Sigmoid colon (tissue), 6 donors: ENCODE measurements at regions not wholly inside any gene's neighbourhood (a gene's known extent, or its start where the extent isn't known, plus 50 kb on each side); places are given as distances from the start of the nearest gene placed in this dataset.

Experiments used
- DNase-seq: peaks from one replicate; pipeline ENCODE4 v3.0.0-alpha.2; 2019
- H3K27ac ChIP-seq, 4 donors: fragments of 200-600 bp; sonication (generic); one replicate each; pipeline ENCODE4 v1.5.1; 2016 to 2019; ENCODE audit warnings: mild to moderate bottlenecking in 1 of 4
- H3K27me3 ChIP-seq, 3 donors: fragments of 200-600 bp; sonication (generic); one replicate each; pipeline ENCODE4 v1.5.1; 2019; ENCODE audit warnings: mild to moderate bottlenecking in 1 of 3
- H3K36me3 ChIP-seq, 4 donors: fragments of 200-600 bp; sonication (generic); one replicate each; pipeline ENCODE4 v1.5.1; 2016 to 2019
- H3K4me1 ChIP-seq, 4 donors: fragments of 200-600 bp; sonication (generic); one replicate each; pipeline ENCODE4 v1.5.1; 2017 to 2019
- H3K4me3 ChIP-seq, 4 donors: fragments of 200-600 bp; sonication (generic); one replicate each; pipeline ENCODE4 v1.5.1; 2017 to 2019; ENCODE audit warnings: mild to moderate bottlenecking in 2 of 4, moderate library complexity in 1 of 4
- H3K9me3 ChIP-seq, 4 donors: fragments of 200-600 bp in 3 of 4; sonication (generic) in 3 of 4; one replicate each; pipeline versions ENCODE4 v1.5.1 to v1.6.1; 2013 to 2019
- CTCF ChIP-seq, 4 experiments: fragments of 450-650 bp in 3 of 4; fragments of 200-600 bp in 1 of 4; IDR thresholded peaks; one replicate each; pipeline ENCODE4 v1.5.1; 2016 to 2019; ENCODE audit warnings: antibody characterized with exemption in 4 of 4, mild to moderate bottlenecking in 3 of 4, moderate library complexity in 2 of 4
- EP300 ChIP-seq, 4 donors: sonication (generic); formaldehyde crosslinking; IDR thresholded peaks; one replicate each; pipeline ENCODE4 v1.6.1; 2017; ENCODE audit warnings: antibody characterized with exemption in 4 of 4
- POLR2A ChIP-seq, 2 donors: fragments of 450-650 bp; IDR thresholded peaks; one replicate each; pipeline ENCODE4 v1.6.1; 2016; ENCODE audit warnings: antibody characterized with exemption in 2 of 2, mild to moderate bottlenecking in 2 of 2, moderate library complexity in 2 of 2
- POLR2AphosphoS5 ChIP-seq, 4 donors: sonication (generic); formaldehyde crosslinking; IDR thresholded peaks; one replicate each; pipeline ENCODE4 v1.6.1; 2017; ENCODE audit warnings: antibody characterized with exemption in 4 of 4
- WGBS, 2 donors: extraction: QIAGEN DNeasy Blood & Tissue Kit; methylation state at CpG; one replicate each; pipeline ENCODE4 v1.1.7; 2013; 5-methylcytosine and 5-hydroxymethylcytosine counted together
- intact Hi-C: fragments of 100-400 bp; cut with DNase I; formaldehyde crosslinking; loops from one replicate; pipeline ENCODE4 v1.15.1; 2023
- donor health status: healthy with polysubstance abuse.
- donor health status: healthy.

GRCh38 chr5:144659634-144660227, 489.1 kb downstream of the KCTD16 start:
- intact Hi-C loops: no loop called here
- no peaks in the 10 kb centered on the region for H3K4me1 ChIP-seq
- no peaks in the 10 kb centered on the region for H3K36me3 ChIP-seq
- H3K27ac ChIP-seq: no peak overlapping the region
- TF ChIP-seq POLR2AphosphoS5 (IDR thresholded peaks at IDR 0.05): no peak
- TF ChIP-seq EP300 (IDR thresholded peaks at IDR 0.05): no peak
- TF ChIP-seq POLR2A (IDR thresholded peaks at IDR 0.05): no peak
- TF ChIP-seq CTCF (IDR thresholded peaks at IDR 0.05): no peak
- H3K9me3 ChIP-seq: no peaks in the 10 kb centered on the region
- no peak overlapping the region for H3K4me3 ChIP-seq
- 72 to 80% methylated on average over 2 of the region's 2 CpGs for WGBS, 2 donors
- no peaks in the 10 kb centered on the region for H3K27me3 ChIP-seq
- DNase-seq: no peak

GRCh38 chr5:144644317-144644716, 473.6 kb downstream of the KCTD16 start:
- intact Hi-C loops: no loop called here
- TF ChIP-seq POLR2A (IDR thresholded peaks at IDR 0.05) (no peak), EP300 (IDR thresholded peaks at IDR 0.05) (no peak), CTCF (IDR thresholded peaks at IDR 0.05) (no peak), POLR2AphosphoS5 (IDR thresholded peaks at IDR 0.05) (no peak)
- no peaks in the 10 kb centered on the region for H3K4me1 ChIP-seq
- H3K27ac ChIP-seq: no peak overlapping the region
- no peak for DNase-seq
- H3K4me3 ChIP-seq: no peak overlapping the region
- no peaks in the 10 kb centered on the region for H3K27me3 ChIP-seq
- H3K36me3 ChIP-seq: no peaks in the 10 kb centered on the region
- WGBS, 2 donors: 84 to 90% methylated on average over 3 of the region's 3 CpGs
- H3K9me3 ChIP-seq: no peaks in the 10 kb centered on the region

GRCh38 chr5:144638787-144639186, 468.1 kb downstream of the KCTD16 start:
- intact Hi-C loops: no loop called here
- peaks cover 0 to 3% (median 2%) of the 10 kb centered on the region in 4 donors for H3K9me3 ChIP-seq
- no peak overlapping the region for H3K27ac ChIP-seq
- H3K27me3 ChIP-seq: no peaks in the 10 kb centered on the region
- no peaks in the 10 kb centered on the region for H3K36me3 ChIP-seq
- no peak overlapping the region for H3K4me3 ChIP-seq
- DNase-seq: no peak
- 74 to 75% methylated on average over 2 of the region's 2 CpGs for WGBS, 2 donors
- H3K4me1 ChIP-seq: no peaks in the 10 kb centered on the region
- TF ChIP-seq POLR2A (IDR thresholded peaks at IDR 0.05): no peak
- TF ChIP-seq EP300 (IDR thresholded peaks at IDR 0.05): no peak
- no peak for TF ChIP-seq POLR2AphosphoS5 (IDR thresholded peaks at IDR 0.05)
- TF ChIP-seq CTCF (IDR thresholded peaks at IDR 0.05): no peak

- intact Hi-C loops: no loop called here
- peaks cover 3 to 20% (median 6%) of the 10 kb centered on the region in 4 donors for H3K9me3 ChIP-seq
- whole genome bisulfite sequencing, 2 donors: 84 to 89% methylated on average over 2 of the region's 2 CpGs
These were observed 463.5 kb downstream of the KCTD16 start for GRCh38 chr5:144634138-144634537.

More at GRCh38 chr5:144634138-144634537, 463.5 kb downstream of the KCTD16 start:
- DNase-seq: no peak
- H3K4me1 ChIP-seq: no peaks in the 10 kb centered on the region
- TF ChIP-seq CTCF (IDR thresholded peaks at IDR 0.05) (no peak), EP300 (IDR thresholded peaks at IDR 0.05) (no peak), POLR2A (IDR thresholded peaks at IDR 0.05) (no peak), POLR2AphosphoS5 (IDR thresholded peaks at IDR 0.05) (no peak)
- no peaks in the 10 kb centered on the region for H3K27me3 ChIP-seq
- H3K36me3 ChIP-seq: no peaks in the 10 kb centered on the region
- H3K27ac ChIP-seq: no peak overlapping the region
- H3K4me3 ChIP-seq: no peak overlapping the region
